ENCODE measurements at regions not wholly inside any gene's neighbourhood (a gene's known extent, or its start where the extent isn't known, plus 50 kb on each side); places are given as distances from the start of the nearest gene placed in this dataset.

- Mint-ChIP-seq H3K4me1 (no peaks in the 10 kb centered on the region), H3K9me3 (peaks cover 26% of the 10 kb centered on the region), H3K27me3 (ENCODE audit: low read depth, poor library complexity) (peaks cover 3% of the 10 kb centered on the region), H3K36me3 (ENCODE audit: low read depth) (no peaks in the 10 kb centered on the region), H3K4me3 (no peak overlapping the region), H3K27ac (no peak overlapping the region)
- TF ChIP-seq CTCF (IDR thresholded peaks at IDR 0.05): no peak
- DNase-seq: no peak
Observed at GRCh38 chr11:92026664-92027063, 198.0 kb upstream of the FAT3 start.

GRCh38 chr11:92024788-92025187 lies 199.8 kb upstream of the FAT3 start:
- H3K9me3 Mint-ChIP-seq: peaks cover 18% of the 10 kb centered on the region
- H3K27me3 Mint-ChIP-seq (ENCODE audit: low read depth, poor library complexity): peaks cover 3% of the 10 kb centered on the region
- no peaks in the 10 kb centered on the region for H3K36me3 Mint-ChIP-seq (ENCODE audit: low read depth)
- no peaks in the 10 kb centered on the region for H3K4me1 Mint-ChIP-seq
- DNase-seq: no peak
- no peak overlapping the region for H3K4me3 Mint-ChIP-seq
- H3K27ac Mint-ChIP-seq: no peak overlapping the region
- TF ChIP-seq CTCF (IDR thresholded peaks at IDR 0.05): no peak

GRCh38 chr11:92022499-92022898 lies 202.1 kb upstream of the FAT3 start:
- Mint-ChIP-seq H3K36me3 (ENCODE audit: low read depth) (no peaks in the 10 kb centered on the region), H3K9me3 (peaks cover 17% of the 10 kb centered on the region), H3K4me1 (no peaks in the 10 kb centered on the region), H3K27me3 (ENCODE audit: low read depth, poor library complexity) (peaks cover 7% of the 10 kb centered on the region), H3K27ac (no peak overlapping the region), H3K4me3 (no peak overlapping the region)
- no peak for TF ChIP-seq CTCF (IDR thresholded peaks at IDR 0.05)
- no peak for DNase-seq

GRCh38 chr11:92018332-92018731 lies 206.3 kb upstream of the FAT3 start:
- Mint-ChIP-seq H3K36me3 (ENCODE audit: low read depth) (no peaks in the 10 kb centered on the region), H3K4me3 (no peak overlapping the region), H3K4me1 (no peaks in the 10 kb centered on the region), H3K27ac (no peak overlapping the region), H3K9me3 (peaks cover 43% of the 10 kb centered on the region), H3K27me3 (ENCODE audit: low read depth, poor library complexity) (peaks cover 3% of the 10 kb centered on the region)
- TF ChIP-seq CTCF (IDR thresholded peaks at IDR 0.05): no peak
- DNase-seq: no peak

GRCh38 chr11:92008249-92008648 lies 216.4 kb upstream of the FAT3 start:
- no peak for DNase-seq
- Mint-ChIP-seq H3K4me1 (no peaks in the 10 kb centered on the region), H3K27ac (no peak overlapping the region), H3K36me3 (ENCODE audit: low read depth) (no peaks in the 10 kb centered on the region), H3K4me3 (no peak overlapping the region), H3K9me3 (peaks cover 6% of the 10 kb centered on the region), H3K27me3 (ENCODE audit: low read depth, poor library complexity) (no peaks in the 10 kb centered on the region)
- no peak for TF ChIP-seq CTCF (IDR thresholded peaks at IDR 0.05)

GRCh38 chr11:92002568-92002967 lies 222.1 kb upstream of the FAT3 start:
- H3K27me3 Mint-ChIP-seq (ENCODE audit: low read depth, poor library complexity): no peaks in the 10 kb centered on the region
- TF ChIP-seq CTCF (IDR thresholded peaks at IDR 0.05): no peak
- H3K4me1 Mint-ChIP-seq: peaks cover 4% of the 10 kb centered on the region
- no peak overlapping the region for H3K27ac Mint-ChIP-seq
- H3K36me3 Mint-ChIP-seq (ENCODE audit: low read depth): no peaks in the 10 kb centered on the region
- no peak for DNase-seq
- H3K9me3 Mint-ChIP-seq: no peaks in the 10 kb centered on the region
- no peak overlapping the region for H3K4me3 Mint-ChIP-seq

Measured in nephron progenitor cell (in vitro differentiated cells).